GM12865 (cell line): ENCODE measurements at regions not wholly inside any gene's neighbourhood (a gene's known extent, or its start where the extent isn't known, plus 50 kb on each side); places are given as distances from the start of the nearest gene placed in this dataset.

Experiments used
- DNase-seq: peaks from one replicate; pipeline ENCODE4 v3.0.0; 2010; ENCODE audit warnings: low read depth
- H3K4me3 ChIP-seq: 2 replicates; pipeline ENCODE4 v1.5.1; 2011; ENCODE audit warnings: mild to moderate bottlenecking, low read depth, low read length, control low read depth
- TF ChIP-seq, protein P1 (sequence below): IDR thresholded peaks from 2 replicates; pipeline ENCODE4 v1.5.1; 2011; ENCODE audit warnings: low read length, control low read depth, low read depth, inconsistent platforms; ENCODE audit not compliant: insufficient read depth; ENCODE audit errors: missing control alignments

GRCh38 chr18:78538669-78539440 lies 440.8 kb upstream of the SALL3 start:
- DNase-seq = no peak
- no peak overlapping the region for H3K4me3 ChIP-seq
- TF ChIP-seq, protein P1, sequence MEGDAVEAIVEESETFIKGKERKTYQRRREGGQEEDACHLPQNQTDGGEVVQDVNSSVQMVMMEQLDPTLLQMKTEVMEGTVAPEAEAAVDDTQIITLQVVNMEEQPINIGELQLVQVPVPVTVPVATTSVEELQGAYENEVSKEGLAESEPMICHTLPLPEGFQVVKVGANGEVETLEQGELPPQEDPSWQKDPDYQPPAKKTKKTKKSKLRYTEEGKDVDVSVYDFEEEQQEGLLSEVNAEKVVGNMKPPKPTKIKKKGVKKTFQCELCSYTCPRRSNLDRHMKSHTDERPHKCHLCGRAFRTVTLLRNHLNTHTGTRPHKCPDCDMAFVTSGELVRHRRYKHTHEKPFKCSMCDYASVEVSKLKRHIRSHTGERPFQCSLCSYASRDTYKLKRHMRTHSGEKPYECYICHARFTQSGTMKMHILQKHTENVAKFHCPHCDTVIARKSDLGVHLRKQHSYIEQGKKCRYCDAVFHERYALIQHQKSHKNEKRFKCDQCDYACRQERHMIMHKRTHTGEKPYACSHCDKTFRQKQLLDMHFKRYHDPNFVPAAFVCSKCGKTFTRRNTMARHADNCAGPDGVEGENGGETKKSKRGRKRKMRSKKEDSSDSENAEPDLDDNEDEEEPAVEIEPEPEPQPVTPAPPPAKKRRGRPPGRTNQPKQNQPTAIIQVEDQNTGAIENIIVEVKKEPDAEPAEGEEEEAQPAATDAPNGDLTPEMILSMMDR = no peak

DNA sequence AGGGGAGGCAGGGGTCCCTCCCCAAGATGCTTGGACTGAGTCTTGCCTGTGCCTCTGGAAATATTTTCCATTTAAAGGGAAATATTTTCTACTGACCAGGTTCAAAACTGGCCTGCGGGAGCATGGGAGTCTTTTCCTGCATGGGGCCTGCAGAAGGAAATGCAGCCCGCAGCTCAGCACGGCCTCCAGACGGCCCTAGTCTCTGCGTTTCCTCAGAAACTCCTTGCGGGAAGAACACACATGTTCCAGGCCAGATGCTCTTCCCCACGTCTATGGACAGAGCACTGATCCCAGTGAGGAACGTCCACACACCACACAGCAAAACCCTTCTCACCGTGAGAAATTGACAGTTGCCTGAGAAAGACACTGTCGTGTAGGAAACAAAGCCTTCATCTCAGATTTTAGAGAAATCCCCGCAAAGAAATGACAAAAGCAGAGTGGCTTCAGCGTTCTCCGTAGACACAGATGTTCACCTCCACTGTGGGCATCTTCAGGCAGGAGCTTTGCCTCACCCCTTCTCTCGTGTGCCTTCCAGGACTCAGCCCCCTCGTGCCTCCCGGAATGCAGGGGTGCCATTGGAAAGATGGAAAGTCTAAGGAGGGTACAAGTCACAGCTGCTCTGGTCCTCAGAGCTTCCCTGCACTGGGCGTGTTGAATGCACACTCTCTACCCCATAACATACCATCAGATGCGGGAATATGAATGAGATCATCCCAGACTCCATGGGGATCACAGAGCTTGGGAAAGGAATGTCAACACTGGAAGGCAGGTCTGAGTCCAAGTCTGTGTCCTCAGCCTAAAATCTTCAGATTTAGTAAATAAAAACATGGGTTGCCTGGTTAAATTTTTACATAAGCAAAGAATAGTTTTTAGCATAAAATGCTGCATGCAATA lies 438.7 kb upstream of the SALL3 start:
- TF ChIP-seq, protein P1 = no peak
- no peak for DNase-seq
- no peak overlapping the region for H3K4me3 ChIP-seq

DNA sequence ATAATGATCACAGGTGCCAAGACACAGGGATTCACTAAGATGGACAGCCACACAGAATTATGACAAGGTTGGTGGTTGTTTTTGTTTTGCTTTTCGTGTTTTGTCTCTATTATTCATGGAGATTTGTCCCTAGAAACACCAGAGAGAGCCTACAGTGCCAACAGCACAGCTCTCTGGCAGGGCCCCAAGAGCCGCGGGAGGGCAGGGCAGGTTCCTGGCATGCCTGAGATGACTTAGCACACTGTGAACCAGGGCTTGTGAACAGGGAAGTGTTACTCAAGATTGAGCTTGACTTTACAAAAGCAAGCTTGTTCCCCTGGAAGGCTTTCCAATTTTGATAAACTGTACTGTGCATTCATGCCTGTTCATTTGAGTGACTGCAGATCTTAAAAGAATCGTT lies 437.4 kb upstream of the SALL3 start:
- no peak overlapping the region for H3K4me3 ChIP-seq
- DNase-seq = no peak
- TF ChIP-seq, protein P1 = no peak

- no peak for DNase-seq
- no peak overlapping the region for H3K4me3 ChIP-seq
- TF ChIP-seq, protein P1 = no peak
Observed at GRCh38 chr18:78543201-78543725, 436.4 kb upstream of the SALL3 start.

DNA sequence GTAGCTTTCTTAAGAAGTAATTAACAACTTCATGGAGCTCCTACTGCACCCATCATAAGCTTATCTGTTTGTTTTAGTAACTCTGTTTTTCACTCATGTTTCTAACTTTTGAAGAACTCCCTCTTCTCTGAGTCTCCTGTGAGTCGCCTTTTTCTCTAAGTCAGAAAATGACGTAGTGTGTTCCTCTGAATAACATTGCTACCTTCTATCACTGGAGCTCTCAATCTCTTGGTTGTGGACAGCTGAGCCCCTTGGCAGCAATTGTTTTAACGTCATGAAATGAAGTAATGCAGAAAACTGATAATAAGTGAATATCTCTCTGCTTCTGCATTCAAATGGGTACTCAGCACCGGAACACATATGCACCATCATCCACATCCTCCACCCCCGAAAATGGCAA lies 433.3 kb upstream of the SALL3 start:
- no peak overlapping the region for H3K4me3 ChIP-seq
- TF ChIP-seq, protein P1 = no peak
- DNase-seq = no peak

DNA sequence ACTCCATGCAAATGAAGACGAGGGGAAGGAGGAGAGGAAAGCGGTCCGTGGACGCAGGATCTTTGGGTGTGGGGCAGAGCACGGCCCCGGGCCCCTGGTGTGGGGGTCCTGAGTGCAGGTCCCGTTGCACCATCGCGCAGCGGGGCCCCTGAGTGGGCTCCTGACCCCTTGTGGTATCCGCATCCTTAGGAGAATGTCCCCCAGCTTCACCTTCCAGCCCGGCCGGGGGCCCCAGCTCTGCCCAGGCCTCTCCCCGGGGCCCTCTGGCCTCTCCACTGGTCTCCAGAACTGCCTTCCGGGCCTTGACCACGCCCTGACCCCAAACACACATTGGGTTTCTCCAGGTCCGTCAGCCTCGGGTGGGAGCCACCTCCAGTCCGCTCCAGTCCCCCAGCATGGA lies 431.8 kb upstream of the SALL3 start:
- no peak overlapping the region for H3K4me3 ChIP-seq
- TF ChIP-seq, protein P1 = no peak
- DNase-seq = no peak
